GM18868 (cell line): ENCODE measurements at regions not wholly inside any gene's neighbourhood (a gene's known extent, or its start where the extent isn't known, plus 50 kb on each side); places are given as distances from the start of the nearest gene placed in this dataset.
A peak's percentile ranks its signal among the peaks of the same experiment; 100 is the strongest.
"Not testable (repeated sequence)": the region's sequence is repeated elsewhere in the genome, so short reads cannot be mapped to it uniquely, and the experiment has no call there.

Experiments
- ATAC-seq: cut with Tn5 transposase; IDR thresholded peaks from one replicate; pipeline ENCODE4 v1.9.1; 2021; ENCODE audit warnings: mild to moderate bottlenecking, moderate library complexity; ENCODE audit not compliant: unreplicated experiment

DNA sequence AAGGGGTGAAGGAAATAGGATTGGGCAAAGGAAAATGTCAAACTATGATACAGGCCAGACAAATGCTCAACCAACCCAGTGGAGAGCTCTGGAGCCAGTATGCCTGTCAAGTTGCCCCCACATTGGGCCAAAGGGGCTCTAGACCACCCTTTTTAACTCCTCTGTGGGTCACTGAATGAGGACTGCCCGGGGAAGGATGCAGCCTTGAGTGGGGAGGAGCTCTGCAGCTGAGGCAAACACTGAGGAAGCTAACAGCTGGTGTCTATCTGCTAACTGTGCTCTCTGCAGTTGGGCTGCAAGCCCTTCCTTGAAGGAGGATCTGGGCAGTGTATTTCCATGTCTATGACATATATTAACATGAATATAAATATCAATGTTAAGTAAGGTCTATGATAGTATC lies 98.4 kb upstream of the PRSS16 start:
- no peak for ATAC-seq

DNA sequence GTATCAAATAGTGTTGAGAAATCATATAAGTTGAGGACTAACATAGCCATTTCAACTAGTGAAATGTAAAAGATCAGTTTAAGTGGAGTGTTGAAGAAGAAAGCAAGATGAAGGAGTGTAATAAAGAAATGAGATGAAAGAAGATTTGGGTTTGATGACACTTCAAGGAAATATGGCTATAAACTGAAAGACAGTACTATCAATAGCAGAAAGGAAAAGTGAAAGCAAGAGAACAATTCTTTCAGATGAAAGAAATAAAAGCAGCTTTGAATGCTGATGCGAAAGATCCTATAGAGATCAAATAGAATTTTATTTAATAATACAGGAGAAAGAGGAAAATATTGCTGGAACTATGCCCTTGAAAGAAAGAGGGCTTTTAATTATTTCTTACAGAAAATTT lies 92.8 kb upstream of the PRSS16 start:
- ATAC-seq = no peak

DNA sequence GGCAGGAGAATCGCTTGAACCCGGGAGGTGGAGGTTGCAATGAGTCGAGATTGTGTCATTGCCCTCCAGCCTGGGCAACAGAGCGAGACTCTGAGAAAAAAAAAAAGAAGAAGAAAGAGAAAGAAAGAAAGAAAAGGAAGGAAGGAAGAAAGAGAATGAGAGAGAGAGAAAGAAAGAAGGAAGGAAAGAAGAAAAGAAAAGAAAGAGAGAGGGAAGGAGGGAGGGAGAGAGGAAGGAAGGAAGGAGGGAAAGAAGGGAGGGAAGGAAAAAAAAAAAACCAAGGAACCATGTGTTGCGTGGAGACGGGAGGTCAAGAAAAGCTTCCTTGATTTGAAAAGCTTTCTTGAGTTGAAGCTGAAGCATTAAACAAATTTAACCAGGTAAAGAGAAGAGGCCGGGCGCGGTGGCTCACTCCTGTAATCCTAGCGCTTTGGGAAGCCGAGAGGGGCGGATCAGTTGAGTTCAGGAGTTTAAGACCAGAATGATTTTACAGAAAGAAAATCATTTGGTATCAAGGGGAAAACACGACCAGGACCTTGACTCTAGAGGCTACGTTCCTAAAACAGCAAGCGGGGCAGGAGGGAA lies 90.5 kb upstream of the PRSS16 start:
- no peak for ATAC-seq

DNA sequence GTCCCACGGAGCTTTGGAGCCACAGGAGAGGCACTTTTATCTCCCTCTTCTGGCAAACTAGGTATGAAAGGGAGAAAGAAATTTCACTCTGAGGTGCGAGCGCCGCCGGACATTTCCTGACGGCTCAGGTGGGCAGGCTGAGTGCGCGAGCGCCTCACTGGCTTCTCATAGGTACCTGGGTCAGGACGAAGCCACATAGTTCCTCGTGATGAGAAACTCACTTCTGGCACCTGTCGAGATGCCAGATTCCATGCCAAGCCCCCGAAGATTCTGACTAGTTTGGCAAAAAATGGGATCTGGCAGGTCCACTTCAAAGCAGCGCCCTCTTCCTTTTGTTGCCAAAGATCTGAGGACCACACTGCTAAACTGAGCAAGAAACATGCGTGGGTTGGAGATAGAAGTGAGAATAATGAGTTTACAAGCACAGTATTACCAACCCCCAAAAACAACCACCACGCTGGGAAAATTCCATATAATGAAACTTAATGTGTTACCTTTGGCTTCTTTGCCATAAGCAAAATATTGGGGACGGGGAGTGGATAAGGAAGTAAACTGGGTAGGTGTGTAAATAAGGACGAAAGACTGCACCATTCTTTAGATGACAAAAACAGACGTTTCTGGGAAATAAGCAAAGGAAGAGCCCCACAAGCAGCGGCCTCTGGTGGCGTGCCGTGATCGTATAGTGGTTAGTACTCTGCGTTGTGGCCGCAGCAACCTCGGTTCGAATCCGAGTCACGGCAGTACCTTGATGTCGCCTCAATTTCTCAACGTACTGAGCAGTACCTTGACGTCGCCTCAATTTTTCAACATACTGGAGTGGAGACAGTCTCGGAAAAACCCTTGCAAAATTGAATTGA lies 89.8 kb upstream of the PRSS16 start:
- peak; percentile 67 for ATAC-seq

DNA sequence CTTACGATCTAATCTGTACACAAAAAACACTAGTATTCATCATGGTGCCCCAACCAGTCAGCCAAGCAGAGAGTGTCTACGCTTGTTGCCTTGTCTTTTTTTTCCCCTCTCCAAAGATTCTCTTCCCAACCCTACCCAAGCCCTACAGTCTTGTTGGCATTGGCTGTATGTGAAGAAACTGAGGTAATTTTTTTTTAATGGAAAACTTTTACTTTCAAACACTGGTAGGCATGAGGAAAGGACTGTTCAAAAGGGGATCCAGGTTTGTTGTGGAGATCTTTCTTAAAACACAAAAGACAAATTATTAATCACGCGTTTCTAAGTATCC lies 89.2 kb upstream of the PRSS16 start:
- no peak for ATAC-seq

DNA sequence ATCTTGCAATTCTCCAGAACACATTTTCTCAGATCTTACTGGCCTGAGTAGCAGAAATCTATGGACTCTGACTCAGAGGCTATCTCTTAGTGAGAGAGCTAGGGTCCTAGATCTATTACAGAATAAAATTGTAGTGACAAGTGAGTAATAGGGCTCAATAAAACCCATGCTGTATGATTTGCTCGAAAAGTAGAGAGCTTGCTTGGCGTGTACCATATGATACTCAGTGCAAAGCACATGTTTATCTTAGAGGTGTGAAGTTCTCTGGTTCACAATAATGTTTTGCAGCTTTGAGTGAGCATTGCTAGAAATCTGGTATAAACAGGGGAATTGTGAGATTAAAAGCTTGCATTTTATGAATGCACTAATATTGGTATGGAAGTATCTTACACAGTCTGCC lies 87.8 kb upstream of the PRSS16 start:
- ATAC-seq = no peak

DNA sequence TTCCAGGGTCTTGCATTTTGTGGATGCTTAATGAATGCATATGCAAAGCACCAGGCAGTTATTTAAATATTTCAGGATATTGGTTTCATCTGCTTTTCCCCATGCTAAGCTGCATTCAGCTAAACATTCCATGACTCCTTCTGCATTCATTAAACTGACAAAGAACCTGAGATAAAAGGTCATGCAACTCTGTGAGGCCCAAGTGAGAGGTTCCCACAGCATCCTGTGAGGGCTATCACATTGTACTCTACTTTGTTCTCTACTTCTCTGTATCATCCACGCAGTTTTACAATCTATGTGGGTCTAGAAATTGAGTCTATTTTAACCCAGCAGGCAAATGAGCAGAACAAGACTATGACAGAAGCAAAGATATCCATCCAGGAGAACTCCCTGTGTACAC lies 86.4 kb upstream of the PRSS16 start:
- no peak for ATAC-seq

DNA sequence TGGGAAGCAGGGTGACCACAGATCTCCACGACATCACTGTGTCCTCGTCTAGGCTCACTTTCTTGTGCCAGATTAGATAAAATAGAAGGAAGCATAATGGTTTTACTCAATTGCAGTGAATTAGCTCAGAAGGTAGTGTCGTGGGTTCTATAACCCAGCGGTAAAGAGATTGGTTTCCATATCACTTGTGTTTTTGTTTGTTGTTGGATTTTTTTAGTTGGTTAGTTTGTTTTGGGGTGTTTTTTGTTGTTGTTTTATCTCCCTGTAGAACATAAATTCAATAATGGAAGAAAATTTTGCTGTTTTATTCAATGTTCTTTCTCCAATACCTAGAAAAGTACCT lies 85.9 kb upstream of the PRSS16 start:
- no peak for ATAC-seq

DNA sequence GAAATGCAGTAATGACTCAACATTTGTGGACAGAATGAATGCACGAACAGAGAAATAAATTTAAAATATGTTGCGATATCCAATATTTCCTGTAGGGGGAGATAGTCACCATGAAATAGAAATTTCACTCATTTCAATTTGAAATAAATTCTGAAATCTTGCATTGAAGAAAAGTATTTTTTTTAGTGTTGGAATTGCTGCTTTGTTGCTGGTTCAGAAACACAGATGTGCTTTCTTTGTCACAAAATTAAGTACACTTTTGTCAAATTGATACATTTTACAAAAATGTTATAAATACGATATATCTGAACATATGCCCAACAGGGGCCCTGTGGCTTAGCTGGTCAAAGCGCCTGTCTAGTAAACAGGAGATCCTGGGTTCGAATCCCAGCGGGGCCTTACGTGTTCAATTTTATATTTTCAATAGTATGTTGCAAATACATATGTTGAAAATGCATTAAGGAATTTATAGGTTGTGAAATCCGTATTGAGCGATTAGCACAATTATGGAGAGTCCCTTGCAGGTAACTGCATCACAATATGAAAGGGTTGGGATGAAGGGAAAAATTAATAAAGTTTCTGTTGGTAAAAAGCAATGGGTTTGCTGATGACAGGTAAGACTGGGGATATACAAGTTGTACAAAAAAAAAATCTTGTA lies 85.4 kb upstream of the PRSS16 start:
- ATAC-seq = no peak

DNA sequence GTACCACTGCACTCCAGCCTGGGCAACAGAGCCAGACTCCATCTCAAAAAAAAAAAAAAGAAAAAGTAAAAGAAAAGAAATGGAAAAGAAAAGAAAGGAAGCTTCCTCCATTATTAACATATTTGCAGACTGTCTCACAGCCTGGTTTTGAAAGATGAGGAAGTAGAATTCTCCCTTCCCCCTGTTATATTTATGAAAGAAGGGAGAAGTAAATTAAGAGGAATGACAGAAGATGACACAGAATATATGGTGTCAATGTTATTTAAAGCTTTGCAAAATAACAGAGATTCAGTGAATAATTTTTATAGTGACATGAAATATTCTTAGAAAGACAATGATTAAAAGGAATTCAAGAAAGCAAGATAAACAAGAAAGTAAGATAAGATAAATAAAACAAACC lies 83.7 kb upstream of the PRSS16 start:
- no peak for ATAC-seq

DNA sequence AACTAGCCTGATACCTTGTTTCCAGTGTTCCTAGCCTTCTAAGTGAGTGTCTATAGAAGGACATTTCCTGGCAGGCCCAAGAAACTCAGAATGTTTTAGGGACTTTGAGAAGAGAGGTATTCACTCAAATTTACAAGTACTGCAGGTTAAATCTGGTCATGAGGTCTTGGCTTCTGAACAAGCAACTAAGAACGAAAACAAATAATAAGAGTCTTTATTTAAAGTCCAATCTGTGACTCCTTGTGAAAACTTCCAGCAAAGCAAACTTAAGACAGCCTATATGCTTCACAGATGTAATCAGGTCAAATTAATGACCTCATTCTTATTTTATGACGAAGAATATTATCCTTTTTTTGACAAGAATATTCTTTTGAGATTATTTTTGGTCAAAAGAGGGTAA lies 79.4 kb upstream of the PRSS16 start:
- no peak for ATAC-seq

DNA sequence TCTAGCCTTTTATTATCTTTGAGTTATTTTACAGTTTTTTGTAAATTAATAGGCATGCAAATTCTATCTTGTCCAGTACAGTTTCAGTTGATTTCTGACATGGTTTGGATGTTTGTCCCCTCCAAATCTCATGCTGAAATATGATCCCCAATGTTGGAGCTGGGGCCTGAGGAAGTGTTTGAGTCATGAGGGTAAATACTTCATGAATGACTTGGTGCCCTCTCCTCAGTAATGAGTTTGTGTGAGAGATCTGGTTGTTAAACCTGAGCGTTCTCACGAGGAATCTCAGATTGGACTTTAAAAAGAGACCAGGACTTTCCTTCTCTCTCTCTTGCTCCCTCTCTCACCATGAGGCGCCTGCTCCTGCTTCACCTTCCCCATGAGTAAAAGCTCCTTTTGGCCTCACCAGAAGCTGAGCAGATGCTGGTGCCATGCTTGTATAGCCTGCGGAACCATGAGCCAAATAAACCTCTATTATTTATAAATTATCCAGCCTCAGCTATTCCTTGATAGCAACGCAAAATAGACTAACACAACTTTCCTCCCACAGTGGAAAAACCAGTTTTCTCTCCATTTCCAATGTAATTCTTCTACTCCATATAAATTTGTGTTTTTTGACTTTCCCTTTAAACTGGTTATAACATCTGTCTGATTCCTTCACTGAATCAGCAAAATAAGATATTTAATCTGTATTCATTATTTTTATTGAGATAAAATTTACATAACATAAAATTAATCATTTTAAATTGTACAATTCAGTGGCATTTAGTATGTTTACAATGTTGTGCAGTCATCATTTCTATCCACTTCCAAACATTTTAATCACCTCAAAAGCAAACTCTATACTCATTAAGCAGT lies 78.7 kb upstream of the PRSS16 start:
- no peak for ATAC-seq

DNA sequence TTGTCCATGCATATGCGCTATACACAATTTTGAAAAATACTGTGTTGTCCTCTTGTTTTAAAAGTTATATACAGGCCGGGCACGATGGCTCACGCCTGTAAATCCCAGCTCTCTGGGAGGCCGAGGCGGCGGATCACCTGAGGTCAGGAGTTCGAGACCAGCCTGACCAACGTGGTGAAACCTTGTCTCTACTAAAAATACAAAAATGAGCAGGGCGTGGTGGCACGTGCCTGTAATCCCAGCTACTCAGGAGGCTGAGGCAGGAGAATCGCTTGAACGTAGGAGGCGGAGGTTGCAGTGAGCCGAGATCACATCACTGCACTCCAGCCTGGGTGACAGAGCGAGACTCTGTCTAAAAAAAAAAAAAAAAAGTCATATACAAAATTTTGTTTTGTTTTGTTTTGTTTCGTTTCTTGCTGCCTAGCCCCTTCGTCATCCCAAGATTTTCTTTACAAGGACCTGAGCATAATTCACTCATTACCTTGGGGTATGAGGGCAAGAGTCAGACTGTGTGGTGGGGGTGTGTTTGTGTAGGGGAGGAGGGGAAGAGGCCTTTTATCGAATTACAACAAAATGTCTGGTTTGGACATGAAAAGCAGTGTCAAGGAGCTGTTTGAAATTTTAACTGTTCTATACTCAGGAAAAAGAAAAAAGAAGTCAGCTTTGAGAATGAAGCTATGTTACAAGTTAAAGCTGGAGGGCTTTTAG lies 74.8 kb upstream of the PRSS16 start:
- not testable (repeated sequence) for ATAC-seq

DNA sequence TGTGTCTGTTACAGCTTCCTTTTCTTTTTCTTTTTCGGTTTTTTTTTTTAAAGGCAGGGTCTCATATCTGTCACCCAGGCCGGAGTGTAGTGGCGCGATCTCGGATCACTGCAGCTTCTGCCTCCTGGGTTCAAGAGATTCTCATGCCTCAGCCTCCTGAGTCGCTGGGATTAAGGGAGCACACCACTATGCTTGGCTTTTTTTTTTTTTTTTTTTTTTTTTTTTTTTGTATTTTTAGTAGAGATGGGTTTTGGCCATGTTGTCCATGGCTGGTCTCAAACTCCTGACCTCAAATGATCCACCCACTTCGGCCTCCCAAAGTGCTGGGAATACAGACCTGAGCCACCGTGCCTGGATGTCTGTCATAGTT lies 74.3 kb upstream of the PRSS16 start:
- not testable (repeated sequence) for ATAC-seq

DNA sequence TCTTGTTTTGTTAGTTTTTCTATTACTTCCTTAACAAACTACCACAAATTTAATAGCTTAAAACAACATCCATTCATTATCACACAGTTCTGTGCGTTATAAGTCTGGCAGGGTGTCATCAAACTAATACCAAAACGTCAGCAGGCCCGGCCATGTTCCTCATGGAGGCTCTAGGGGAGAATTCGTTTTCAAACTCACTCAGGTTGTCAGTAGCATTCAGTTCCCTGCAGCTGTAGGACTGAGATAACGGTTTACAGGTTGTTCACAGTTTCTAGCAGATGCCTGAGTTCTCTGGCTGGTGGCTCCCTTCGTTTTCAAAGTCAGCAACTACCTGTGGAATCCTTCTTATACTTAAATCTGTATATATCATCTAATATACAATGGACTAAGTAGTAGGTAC lies 72.5 kb upstream of the PRSS16 start:
- ATAC-seq = no peak

DNA sequence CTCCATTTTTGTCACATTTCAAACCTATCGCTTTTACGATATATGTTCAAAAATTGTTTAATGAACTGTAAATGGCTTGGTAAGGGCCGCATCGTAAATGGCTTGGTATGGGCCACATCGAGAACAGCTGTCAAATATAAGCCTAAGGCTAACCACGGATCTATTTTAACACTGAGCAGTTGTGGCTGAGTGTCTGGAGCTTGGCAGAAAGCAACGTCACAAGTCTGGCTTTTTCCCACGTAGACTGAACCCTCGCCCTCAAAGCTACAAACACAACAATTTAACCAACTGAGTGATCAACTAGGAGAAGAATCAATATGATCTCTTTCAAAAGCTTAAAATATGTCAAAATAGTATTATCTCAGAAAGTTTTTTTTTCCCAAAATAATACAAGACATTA lies 71.4 kb upstream of the PRSS16 start:
- ATAC-seq = no peak

DNA sequence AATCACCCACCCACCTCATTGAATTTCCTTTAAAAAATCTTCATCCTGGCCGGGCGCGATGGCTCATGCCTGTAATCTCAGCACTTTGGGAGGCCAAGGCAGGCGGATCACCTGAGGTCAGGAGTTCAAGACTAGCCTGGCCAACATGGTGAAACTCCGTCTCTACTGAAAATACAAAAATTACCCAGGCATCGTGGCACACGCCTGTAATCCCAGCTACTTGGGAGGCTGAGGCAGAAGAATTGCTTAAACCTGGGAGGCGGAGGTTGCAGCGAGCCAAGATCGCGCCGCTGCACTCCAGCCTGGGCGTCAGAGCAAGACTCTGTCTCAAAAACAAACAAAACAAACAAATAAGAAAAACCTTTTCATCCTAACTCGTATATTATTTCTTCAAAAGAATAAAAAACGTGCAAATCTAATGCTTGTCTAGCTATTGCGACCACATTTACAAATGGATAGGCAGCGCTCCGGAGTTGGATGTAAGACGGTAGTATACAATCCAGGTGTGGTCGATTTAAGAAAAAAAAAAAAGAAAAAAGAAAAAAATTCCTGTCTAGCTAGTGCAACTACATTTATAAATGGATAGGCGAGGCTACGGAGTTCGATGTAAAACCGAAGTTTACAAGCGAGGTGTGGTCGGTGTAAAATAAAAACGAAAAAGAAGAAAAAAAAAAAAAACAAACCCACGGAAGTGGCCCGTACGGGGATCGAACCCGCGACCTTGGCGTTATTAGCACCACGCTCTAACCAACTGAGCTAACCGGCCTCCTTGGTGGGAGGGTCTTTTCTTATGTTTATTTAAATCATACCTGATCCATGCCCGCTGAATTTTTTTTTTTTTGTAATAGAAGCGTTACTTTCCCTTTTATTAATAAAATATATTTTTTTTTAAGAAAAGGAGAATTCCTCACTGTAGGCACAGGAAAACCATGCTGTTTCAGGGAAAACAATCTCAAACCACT lies 70.7 kb upstream of the PRSS16 start:
- ATAC-seq = no peak

DNA sequence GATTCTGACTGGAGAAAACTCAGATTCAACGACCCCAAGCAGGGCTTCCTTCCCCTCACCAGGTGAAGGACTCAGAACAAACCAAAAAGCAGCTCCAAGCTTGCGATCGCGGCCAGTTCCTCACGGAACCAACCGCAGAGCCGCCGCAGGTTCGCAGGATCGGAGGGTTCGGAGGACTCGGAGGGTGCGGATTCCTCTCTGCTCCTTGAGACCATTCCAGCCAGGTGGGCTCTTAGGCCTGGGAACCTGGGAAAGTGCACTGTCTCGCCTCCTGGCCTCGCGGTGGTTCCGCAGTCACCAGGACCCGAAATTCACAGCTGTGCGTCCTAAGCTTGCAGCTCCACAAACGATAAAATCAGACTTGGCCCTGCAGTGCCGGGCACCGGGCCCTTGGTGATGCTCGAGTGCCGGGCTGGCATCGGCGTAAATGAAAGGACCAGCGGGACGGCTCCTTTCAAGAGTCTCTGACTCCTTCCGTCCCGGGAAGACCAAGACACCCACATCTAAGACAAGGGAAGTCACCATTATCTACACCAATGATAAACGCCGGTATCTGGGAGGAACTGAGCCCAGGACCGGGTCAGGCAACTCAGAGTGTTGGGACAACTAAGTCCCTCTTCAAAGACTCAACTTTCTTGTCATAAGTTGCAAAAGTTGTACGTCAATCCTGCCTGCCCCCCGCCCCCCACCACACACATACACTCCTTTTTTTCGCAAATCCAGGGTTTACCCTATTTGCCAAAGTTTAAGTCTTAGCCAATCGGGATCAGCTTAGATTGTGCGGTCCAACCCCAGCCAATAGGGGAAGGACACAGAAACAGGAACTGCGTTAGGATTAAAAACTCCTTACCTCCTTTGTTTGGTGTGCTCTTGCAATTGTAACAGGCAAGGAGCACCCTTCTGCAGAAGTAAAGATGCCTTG lies 69.8 kb upstream of the PRSS16 start:
- peak; percentile 79 for ATAC-seq

DNA sequence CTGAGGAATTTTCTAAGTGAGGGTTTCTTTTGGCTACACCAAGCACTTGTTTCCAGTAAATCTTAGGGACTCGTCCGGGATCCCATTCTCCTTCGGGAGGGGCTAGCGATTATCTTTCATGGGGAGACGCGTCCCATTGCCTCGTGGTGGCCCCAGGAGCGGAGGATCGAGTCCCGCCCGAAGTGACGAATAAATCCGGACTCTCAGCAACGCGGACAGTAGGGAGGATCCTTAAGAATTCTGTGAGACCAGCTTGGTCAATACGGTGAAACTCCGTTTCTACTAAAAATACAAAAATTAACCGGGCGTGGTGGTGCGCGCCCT lies 69.1 kb upstream of the PRSS16 start:
- ATAC-seq = no peak
